SK-N-SH treated with all-trans-retinoic acid at 6 μM for 48 hours (cell line): ENCODE measurements at regions not wholly inside any gene's neighbourhood (a gene's known extent, or its start where the extent isn't known, plus 50 kb on each side); places are given as distances from the start of the nearest gene placed in this dataset.

ENCODE experiments used
- ESRRG ChIP-seq: fragments of 250-450 bp; sonication (Bioruptor Pico); IDR thresholded peaks from 2 replicates; pipeline ENCODE4 v1.6.1; 2021; ENCODE audit warnings: mild to moderate bottlenecking
- OSR1 ChIP-seq: fragments of 250-450 bp; sonication (Bioruptor Pico); IDR thresholded peaks from 2 replicates; pipeline ENCODE4 v1.8.0; 2022; ENCODE audit warnings: moderate library complexity, mild to moderate bottlenecking, inconsistent platforms
- RARB ChIP-seq: fragments of 250-450 bp; sonication (Bioruptor Pico); IDR thresholded peaks from 2 replicates; pipeline ENCODE4 v1.8.0; 2021; ENCODE audit warnings: mild to moderate bottlenecking, moderate library complexity
- SNAI2 ChIP-seq: fragments of 250-450 bp; sonication (Bioruptor Pico); IDR thresholded peaks from 2 replicates; pipeline ENCODE4 v1.5.0; 2020; ENCODE audit warnings: mild to moderate bottlenecking, moderate library complexity
- TSHZ2 ChIP-seq: fragments of 250-450 bp; sonication (Bioruptor Pico); IDR thresholded peaks from 2 replicates; pipeline ENCODE4 v1.5.0; 2020; ENCODE audit warnings: mild to moderate bottlenecking, moderate library complexity
- ZFP30 ChIP-seq: fragments of 450-650 bp; formaldehyde crosslinking; IDR thresholded peaks from 2 replicates; pipeline ENCODE4 v1.5.0; 2022; ENCODE audit warnings: mild to moderate bottlenecking, moderate library complexity
- ZNF70 ChIP-seq: fragments of 450-650 bp; formaldehyde crosslinking; IDR thresholded peaks from 2 replicates; pipeline ENCODE4 v1.5.0; 2020; ENCODE audit warnings: mild to moderate bottlenecking, moderate library complexity
- ZNF8 ChIP-seq: fragments of 450-650 bp; formaldehyde crosslinking; IDR thresholded peaks from 2 replicates; pipeline ENCODE4 v1.5.0; 2020; ENCODE audit warnings: mild to moderate bottlenecking, moderate library complexity
- TF ChIP-seq, protein P1 (sequence below): fragments of 250-450 bp; sonication (Bioruptor Pico); IDR thresholded peaks from 2 replicates; pipeline ENCODE4 v1.8.0; 2020; ENCODE audit warnings: mild to moderate bottlenecking, moderate library complexity, borderline replicate concordance
- TF ChIP-seq, protein P2 (sequence below): fragments of 250-450 bp; sonication (Bioruptor Pico); IDR thresholded peaks from 2 replicates; pipeline ENCODE4 v1.8.0; 2021; ENCODE audit warnings: low read depth, mild to moderate bottlenecking, moderate library complexity, borderline replicate concordance

DNA sequence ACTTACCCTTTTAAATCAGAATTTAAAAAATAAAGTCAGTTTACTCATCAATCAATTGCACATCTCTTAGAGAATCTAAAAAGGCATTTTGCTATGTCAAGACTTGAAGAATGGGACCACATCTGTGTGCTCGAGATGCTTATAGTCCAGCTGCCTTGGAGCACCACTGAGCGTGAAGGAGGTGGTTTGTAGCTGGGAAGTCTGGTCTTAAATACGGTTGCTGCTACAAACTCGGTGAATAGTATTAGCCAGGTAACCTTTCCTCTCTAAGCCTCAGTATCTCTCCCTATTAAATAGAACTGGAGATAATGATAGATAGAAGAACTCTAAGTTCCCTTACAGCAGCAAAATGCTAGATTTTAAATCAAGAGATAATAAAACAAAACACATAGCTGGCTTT lies 289.7 kb downstream of the TRIB2 start:
- TF ChIP-seq TSHZ2 (CRISPR knock-in tag) (no peak), ZNF70 (no peak), ZNF8 (CRISPR knock-in tag) (no peak), ZFP30 (CRISPR knock-in tag) (no peak), SNAI2 (CRISPR knock-in tag) (no peak), OSR1 (no peak), ESRRG (CRISPR knock-in tag) (no peak), RARB (CRISPR knock-in tag) (no peak)
- TF ChIP-seq, protein P1, sequence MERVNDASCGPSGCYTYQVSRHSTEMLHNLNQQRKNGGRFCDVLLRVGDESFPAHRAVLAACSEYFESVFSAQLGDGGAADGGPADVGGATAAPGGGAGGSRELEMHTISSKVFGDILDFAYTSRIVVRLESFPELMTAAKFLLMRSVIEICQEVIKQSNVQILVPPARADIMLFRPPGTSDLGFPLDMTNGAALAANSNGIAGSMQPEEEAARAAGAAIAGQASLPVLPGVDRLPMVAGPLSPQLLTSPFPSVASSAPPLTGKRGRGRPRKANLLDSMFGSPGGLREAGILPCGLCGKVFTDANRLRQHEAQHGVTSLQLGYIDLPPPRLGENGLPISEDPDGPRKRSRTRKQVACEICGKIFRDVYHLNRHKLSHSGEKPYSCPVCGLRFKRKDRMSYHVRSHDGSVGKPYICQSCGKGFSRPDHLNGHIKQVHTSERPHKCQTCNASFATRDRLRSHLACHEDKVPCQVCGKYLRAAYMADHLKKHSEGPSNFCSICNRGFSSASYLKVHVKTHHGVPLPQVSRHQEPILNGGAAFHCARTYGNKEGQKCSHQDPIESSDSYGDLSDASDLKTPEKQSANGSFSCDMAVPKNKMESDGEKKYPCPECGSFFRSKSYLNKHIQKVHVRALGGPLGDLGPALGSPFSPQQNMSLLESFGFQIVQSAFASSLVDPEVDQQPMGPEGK (CRISPR knock-in tag) = no peak
- TF ChIP-seq, protein P2, sequence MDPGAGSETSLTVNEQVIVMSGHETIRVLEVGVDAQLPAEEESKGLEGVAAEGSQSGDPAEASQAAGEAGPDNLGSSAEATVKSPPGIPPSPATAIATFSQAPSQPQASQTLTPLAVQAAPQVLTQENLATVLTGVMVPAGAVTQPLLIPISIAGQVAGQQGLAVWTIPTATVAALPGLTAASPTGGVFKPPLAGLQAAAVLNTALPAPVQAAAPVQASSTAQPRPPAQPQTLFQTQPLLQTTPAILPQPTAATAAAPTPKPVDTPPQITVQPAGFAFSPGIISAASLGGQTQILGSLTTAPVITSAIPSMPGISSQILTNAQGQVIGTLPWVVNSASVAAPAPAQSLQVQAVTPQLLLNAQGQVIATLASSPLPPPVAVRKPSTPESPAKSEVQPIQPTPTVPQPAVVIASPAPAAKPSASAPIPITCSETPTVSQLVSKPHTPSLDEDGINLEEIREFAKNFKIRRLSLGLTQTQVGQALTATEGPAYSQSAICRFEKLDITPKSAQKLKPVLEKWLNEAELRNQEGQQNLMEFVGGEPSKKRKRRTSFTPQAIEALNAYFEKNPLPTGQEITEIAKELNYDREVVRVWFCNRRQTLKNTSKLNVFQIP (CRISPR knock-in tag) = no peak
